IMR-90 (cell line): ENCODE measurements at regions not wholly inside any gene's neighbourhood (a gene's known extent, or its start where the extent isn't known, plus 50 kb on each side); places are given as distances from the start of the nearest gene placed in this dataset.

Source experiments
- ATAC-seq: fragments of 200-7000 bp; cut with Tn5 transposase; 2 replicates; pipeline ENCODE4 v1.9.1; 2020; ENCODE audit warnings: low read depth, mild to moderate bottlenecking, moderate library complexity
- BruUV-seq: library from RNA; stranded (reverse); fragments of 400-500 nt; replicated peaks from 2 replicates; lab custom pipeline; 2021; lab: Mats Ljungman, UMichigan
- CTCF ChIA-PET: fragments of 300-600 bp; formaldehyde crosslinking; extraction: SDS; loops from one replicate; lab custom pipeline; 2021; ENCODE audit warnings: antibody characterized with exemption; lab: Yijun Ruan, JAX
- POLR2A ChIA-PET: fragments of 300-600 bp; sonication (Branson Sonifier 250); formaldehyde crosslinking; loops from one replicate; lab custom pipeline; 2022; ENCODE audit warnings: antibody characterized with exemption; ENCODE audit not compliant: unreplicated experiment; lab: Charles Lee
- DNase-seq: peaks from one replicate; pipeline ENCODE4 v3.0.0; 2013
- H2AFZ ChIP-seq: replicated peaks from 2 replicates; pipeline ENCODE3; 2013; ENCODE audit warnings: low read length, mild to moderate bottlenecking; ENCODE audit not compliant: poor library complexity
- H2AK5ac ChIP-seq: 2 replicates; pipeline ENCODE4 v1.6.1; 2013; ENCODE audit warnings: low read depth, low read length, inconsistent platforms
- H2AK9ac ChIP-seq: replicated peaks from 2 replicates; pipeline ENCODE3; 2013; ENCODE audit warnings: mild to moderate bottlenecking, low read depth, low read length, moderate library complexity; ENCODE audit not compliant: poor library complexity
- H2BK120ac ChIP-seq: 2 replicates; pipeline ENCODE4 v1.6.1; 2013; ENCODE audit warnings: low read depth, low read length, inconsistent platforms
- H2BK15ac ChIP-seq: 3 replicates; pipeline ENCODE4 v1.6.1; 2013; ENCODE audit warnings: low read depth, low read length, inconsistent platforms
- H2BK20ac ChIP-seq: 2 replicates; pipeline ENCODE4 v1.6.1; 2013; ENCODE audit warnings: low read depth, mild to moderate bottlenecking, inconsistent platforms, low read length, moderate library complexity
- H2BK5ac ChIP-seq: 2 replicates; pipeline ENCODE4 v1.6.1; 2013; ENCODE audit warnings: mild to moderate bottlenecking, low read depth, low read length, inconsistent platforms; ENCODE audit not compliant: poor library complexity, severe bottlenecking
- H3K14ac ChIP-seq: replicated peaks from 2 replicates; pipeline ENCODE4 v1.6.1; 2013; ENCODE audit warnings: low read depth, low read length, inconsistent platforms
- H3K18ac ChIP-seq: 2 replicates; pipeline ENCODE4 v1.6.1; 2013; ENCODE audit warnings: low read depth, low read length, control low read depth
- H3K23ac ChIP-seq: 2 replicates; pipeline ENCODE4 v1.6.1; 2013; ENCODE audit warnings: low read depth, low read length, inconsistent platforms
- H3K27ac ChIP-seq: 2 replicates; pipeline ENCODE4 v1.5.1; 2013; ENCODE audit warnings: mild to moderate bottlenecking, control low read depth, low read length; ENCODE audit not compliant: insufficient read depth
- H3K27me3 ChIP-seq: 2 replicates; pipeline ENCODE4 v1.6.1; 2013; ENCODE audit warnings: low read length; ENCODE audit not compliant: control insufficient read depth, insufficient read depth
- H3K36me3 ChIP-seq: 2 replicates; pipeline ENCODE4 v1.6.1; 2013; ENCODE audit warnings: low read length, mixed read lengths; ENCODE audit not compliant: control insufficient read depth, insufficient read depth
- H3K4ac ChIP-seq: 2 replicates; pipeline ENCODE4 v1.6.1; 2013; ENCODE audit warnings: low read depth, low read length, inconsistent platforms
- H3K4me1 ChIP-seq: 2 replicates; pipeline ENCODE4 v1.6.1; 2013; ENCODE audit warnings: low read length, mixed read lengths; ENCODE audit not compliant: control insufficient read depth, insufficient read depth
- H3K4me2 ChIP-seq: 2 replicates; pipeline ENCODE4 v1.6.1; 2013; ENCODE audit warnings: low read depth, mild to moderate bottlenecking, control low read depth, low read length, moderate library complexity
- H3K4me3 ChIP-seq: 2 replicates; pipeline ENCODE4 v1.5.1; 2013; ENCODE audit warnings: low read depth, mild to moderate bottlenecking, control low read depth, low read length, moderate library complexity; ENCODE audit not compliant: insufficient read depth
- H3K56ac ChIP-seq: 2 replicates; pipeline ENCODE4 v1.6.1; 2013; ENCODE audit warnings: low read length, inconsistent platforms; ENCODE audit not compliant: insufficient read depth; ENCODE audit errors: extremely low read depth
- H3K79me1 ChIP-seq, 2 experiments: 2 replicates each; pipeline ENCODE4 v1.6.1; 2013; ENCODE audit warnings: low read length in 2 of 2, inconsistent platforms in 1 of 2, low read depth in 1 of 2
- H3K9ac ChIP-seq: 2 replicates; pipeline ENCODE4 v1.6.1; 2013; ENCODE audit warnings: low read depth, low read length, control low read depth
- H3K9me1 ChIP-seq: 2 replicates; pipeline ENCODE4 v1.6.1; 2013; ENCODE audit warnings: low read length, inconsistent platforms; ENCODE audit not compliant: insufficient read depth
- H3K9me3 ChIP-seq: 2 replicates; pipeline ENCODE4 v1.6.1; 2013; ENCODE audit warnings: low read length; ENCODE audit not compliant: control insufficient read depth, insufficient read depth
- H4K20me1 ChIP-seq: 2 replicates; pipeline ENCODE4 v1.6.1; 2013; ENCODE audit warnings: low read length, inconsistent platforms; ENCODE audit not compliant: insufficient read depth
- H4K5ac ChIP-seq: 2 replicates; pipeline ENCODE4 v1.6.1; 2013; ENCODE audit warnings: mild to moderate bottlenecking, low read depth, low read length, control low read depth
- H4K8ac ChIP-seq, 2 experiments: 2 replicates each; pipeline ENCODE4 v1.6.1; 2013; ENCODE audit warnings: low read depth in 2 of 2, low read length in 2 of 2, control low read depth in 1 of 2, inconsistent platforms in 1 of 2
- H4K91ac ChIP-seq: 2 replicates; pipeline ENCODE4 v1.6.1; 2013; ENCODE audit warnings: low read depth, low read length, inconsistent platforms; ENCODE audit not compliant: insufficient read depth
- BHLHE40 ChIP-seq: fragments of 150-350 bp; IDR thresholded peaks from 2 replicates; pipeline ENCODE4 v1.6.1; 2016; ENCODE audit warnings: mild to moderate bottlenecking, low read depth, low read length
- FOS ChIP-seq: fragments of 150-350 bp; IDR thresholded peaks from 2 replicates; pipeline ENCODE4 v1.6.1; 2016; ENCODE audit warnings: low read depth, low read length
- RFX5 ChIP-seq: IDR thresholded peaks from 2 replicates; pipeline ENCODE4 v1.8.0; 2012; ENCODE audit warnings: low read depth, mild to moderate bottlenecking, low read length, moderate library complexity
- WGBS, 2 experiments: methylation state at CpG; one replicate each; pipeline versions ENCODE4 v1.1.5 to v1.1.7; 2013; ENCODE audit warnings: missing lambda C conversion rate in 2 of 2; ENCODE audit not compliant: insufficient read length in 1 of 2; ENCODE audit errors: extremely low coverage in 2 of 2; 5-methylcytosine and 5-hydroxymethylcytosine counted together
- dilution Hi-C: fragments of 300-500 bp; cut with HindIII; formaldehyde crosslinking; loops from one replicate; pipeline ENCODE4 v1.14.3; 2018; ENCODE audit warnings: low sequenced_read_pairs; ENCODE audit not compliant: unreplicated experiment
- in situ Hi-C: fragments of 300-500 bp; cut with MboI; formaldehyde crosslinking; loops from 3 replicates; pipeline ENCODE4 v1.14.3; 2019; ENCODE audit warnings: low sequenced_read_pairs, inconsistent platforms, mixed read lengths
- intact Hi-C: fragments of 100-400 bp; cut with micrococcal nuclease; formaldehyde crosslinking; loops from 2 replicates; pipeline ENCODE4 v1.10.0; 2022

DNA sequence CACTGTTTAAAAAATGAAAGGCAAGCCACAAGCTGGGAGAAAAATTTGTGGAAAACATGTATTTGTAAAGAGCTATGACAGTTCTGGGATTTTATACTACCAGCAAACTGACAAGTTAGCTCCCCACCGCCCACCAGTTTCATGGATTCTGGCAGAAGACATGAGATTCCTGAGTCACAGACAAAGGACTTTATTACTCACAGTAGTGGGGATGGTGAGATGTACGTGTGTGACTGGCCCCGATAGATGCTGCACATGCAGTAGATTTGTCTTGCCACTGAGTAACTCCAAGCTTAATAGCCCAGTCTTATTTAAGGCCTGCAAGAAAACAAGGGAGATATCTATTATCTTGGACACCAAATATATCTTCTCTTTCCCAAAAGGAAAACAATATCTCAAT, 281.7 kb downstream of the AHR start:
- no peak overlapping the region for H4K91ac ChIP-seq
- POLR2A ChIA-PET, result no interaction called here
- no peak overlapping the region for H4K5ac ChIP-seq
- H2AK5ac ChIP-seq, result no peak overlapping the region
- H3K36me3 ChIP-seq, result no peaks in the 10 kb centered on the region
- no peaks in the 10 kb centered on the region for H3K27me3 ChIP-seq
- no peak overlapping the region for H4K8ac ChIP-seq
- DNase-seq (peak; percentile 94), ATAC-seq (peak; percentile 63)
- H2AK9ac ChIP-seq, result no peak overlapping the region
- H3K9ac ChIP-seq, result no peak overlapping the region
- no peak overlapping the region; the same call in 1 of the 2 replicates for H3K23ac ChIP-seq
- peak overlapping the region; percentile 50 for H3K4me2 ChIP-seq
- H4K20me1 ChIP-seq, result no peaks in the 10 kb centered on the region
- no peak overlapping the region for H3K4ac ChIP-seq
- H3K27ac ChIP-seq, result no peak overlapping the region
- no peak overlapping the region for H3K14ac ChIP-seq
- peaks cover 2% of the 10 kb centered on the region for H3K4me1 ChIP-seq
- dilution Hi-C loops, result no loop called here
- no peak overlapping the region for H3K56ac ChIP-seq
- H2BK120ac ChIP-seq, result no peak overlapping the region
- WGBS, 2 experiments, result no CpG with 5 or more reads among the region's 3 CpGs
- no TSS peak for BruUV-seq
- H2AFZ ChIP-seq, result no peak overlapping the region
- H3K18ac ChIP-seq, result no peak overlapping the region
- H2BK5ac ChIP-seq, result no peak overlapping the region
- in situ Hi-C loops, result no loop called here
- H3K9me3 ChIP-seq, result peaks cover 14% of the 10 kb centered on the region
- H2BK20ac ChIP-seq, result no peak overlapping the region
- TF ChIP-seq RFX5 (no peak), FOS (peak; percentile 58), BHLHE40 (peak; percentile 95)
- CTCF ChIA-PET, result no interaction called here
- intact Hi-C loops, result no loop called here
- H3K4me3 ChIP-seq, result no peak overlapping the region
- no peaks in the 10 kb centered on the region; the same call in 1 of the 2 replicates for H3K9me1 ChIP-seq
- no peak overlapping the region for H2BK15ac ChIP-seq
- H3K79me1 ChIP-seq, result no peaks in the 10 kb centered on the region
